NB4 (cell line): ENCODE measurements at regions not wholly inside any gene's neighbourhood (a gene's known extent, or its start where the extent isn't known, plus 50 kb on each side); places are given as distances from the start of the nearest gene placed in this dataset.

Experiments
- DNase-seq: peaks from one replicate; pipeline ENCODE4 v3.0.0; 2010; ENCODE audit warnings: low read depth
- H3K4me3 ChIP-seq: one replicate; pipeline ENCODE4 v1.5.1; 2011; ENCODE audit warnings: mild to moderate bottlenecking, low read depth, low read length, moderate library complexity
- MYC ChIP-seq: IDR thresholded peaks from 2 replicates; pipeline ENCODE4 v1.6.1; 2011; ENCODE audit warnings: low read depth, low read length
- POLR2A ChIP-seq: IDR thresholded peaks from 2 replicates; pipeline ENCODE4 v1.6.1; 2011; ENCODE audit warnings: mild to moderate bottlenecking; ENCODE audit not compliant: insufficient read length; ENCODE audit errors: extremely low read depth
- TF ChIP-seq, protein P1 (sequence below): IDR thresholded peaks from one replicate; pipeline ENCODE4 v1.5.1; 2012; ENCODE audit warnings: low read depth, low read length
- TF ChIP-seq, protein P2 (sequence below): IDR thresholded peaks from 2 replicates; pipeline ENCODE4 v1.6.1; 2011; ENCODE audit warnings: low read depth, low read length

- TF ChIP-seq POLR2A, result no peak
- TF ChIP-seq, protein P1, sequence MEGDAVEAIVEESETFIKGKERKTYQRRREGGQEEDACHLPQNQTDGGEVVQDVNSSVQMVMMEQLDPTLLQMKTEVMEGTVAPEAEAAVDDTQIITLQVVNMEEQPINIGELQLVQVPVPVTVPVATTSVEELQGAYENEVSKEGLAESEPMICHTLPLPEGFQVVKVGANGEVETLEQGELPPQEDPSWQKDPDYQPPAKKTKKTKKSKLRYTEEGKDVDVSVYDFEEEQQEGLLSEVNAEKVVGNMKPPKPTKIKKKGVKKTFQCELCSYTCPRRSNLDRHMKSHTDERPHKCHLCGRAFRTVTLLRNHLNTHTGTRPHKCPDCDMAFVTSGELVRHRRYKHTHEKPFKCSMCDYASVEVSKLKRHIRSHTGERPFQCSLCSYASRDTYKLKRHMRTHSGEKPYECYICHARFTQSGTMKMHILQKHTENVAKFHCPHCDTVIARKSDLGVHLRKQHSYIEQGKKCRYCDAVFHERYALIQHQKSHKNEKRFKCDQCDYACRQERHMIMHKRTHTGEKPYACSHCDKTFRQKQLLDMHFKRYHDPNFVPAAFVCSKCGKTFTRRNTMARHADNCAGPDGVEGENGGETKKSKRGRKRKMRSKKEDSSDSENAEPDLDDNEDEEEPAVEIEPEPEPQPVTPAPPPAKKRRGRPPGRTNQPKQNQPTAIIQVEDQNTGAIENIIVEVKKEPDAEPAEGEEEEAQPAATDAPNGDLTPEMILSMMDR, result no peak
- TF ChIP-seq MYC, result no peak
- TF ChIP-seq, protein P2, sequence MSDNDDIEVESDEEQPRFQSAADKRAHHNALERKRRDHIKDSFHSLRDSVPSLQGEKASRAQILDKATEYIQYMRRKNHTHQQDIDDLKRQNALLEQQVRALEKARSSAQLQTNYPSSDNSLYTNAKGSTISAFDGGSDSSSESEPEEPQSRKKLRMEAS, result no peak
- H3K4me3 ChIP-seq, result no peak overlapping the region
- DNase-seq, result no peak
These were observed 625.4 kb downstream of the IRX1 start for GRCh38 chr5:4221048-4221447.

DNA sequence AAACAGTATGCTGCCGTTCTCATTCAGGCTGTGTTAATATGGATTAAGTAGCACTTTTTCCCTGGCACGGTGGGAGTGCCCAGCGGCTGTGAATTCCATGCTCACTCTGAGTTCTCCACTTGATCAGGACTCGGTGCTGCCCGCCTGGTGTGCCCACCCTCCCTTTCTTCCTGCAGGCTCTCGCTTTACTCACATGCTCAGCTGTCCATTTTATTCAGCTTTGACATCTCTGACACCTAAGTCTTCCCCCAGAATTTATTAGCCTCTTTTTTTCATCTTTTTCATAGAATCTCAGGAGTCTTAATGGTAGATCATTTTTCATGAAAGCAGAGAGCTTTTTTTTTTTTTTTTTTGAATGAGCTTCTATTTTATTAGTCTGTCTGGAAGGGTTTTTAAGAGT lies 626.5 kb downstream of the IRX1 start:
- TF ChIP-seq, protein P2, result no peak
- TF ChIP-seq, protein P1, result no peak
- TF ChIP-seq POLR2A (no peak), MYC (no peak)
- no peak overlapping the region for H3K4me3 ChIP-seq
- no peak for DNase-seq

DNA sequence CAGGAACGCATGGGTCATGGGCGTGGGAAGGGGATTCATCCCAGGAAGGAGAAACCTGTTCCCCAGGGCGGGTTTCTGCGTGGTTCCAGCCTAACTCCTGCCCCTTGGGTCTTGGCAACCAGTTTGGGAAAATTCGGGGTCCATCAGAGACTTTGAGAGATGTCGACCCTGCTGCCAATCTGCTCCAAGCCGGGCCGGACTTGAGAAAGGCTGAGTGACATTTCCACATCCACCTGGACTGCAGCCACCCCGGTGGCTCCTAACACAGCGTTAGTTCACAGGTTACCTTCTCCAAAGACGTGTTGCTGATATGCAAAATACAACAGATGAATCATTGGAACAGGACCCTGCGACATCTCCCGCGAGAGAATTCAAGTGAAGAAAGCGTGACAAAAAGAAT lies 627.2 kb downstream of the IRX1 start:
- H3K4me3 ChIP-seq, result no peak overlapping the region
- TF ChIP-seq, protein P1, result no peak
- TF ChIP-seq POLR2A, result no peak
- no peak for TF ChIP-seq MYC
- TF ChIP-seq, protein P2, result no peak
- no peak for DNase-seq

- TF ChIP-seq, protein P2, result no peak
- TF ChIP-seq, protein P1, result no peak
- TF ChIP-seq POLR2A, result no peak
- no peak for TF ChIP-seq MYC
- no peak overlapping the region for H3K4me3 ChIP-seq
- no peak for DNase-seq
These were observed 630.1 kb downstream of the IRX1 start for GRCh38 chr5:4225741-4226140.

DNA sequence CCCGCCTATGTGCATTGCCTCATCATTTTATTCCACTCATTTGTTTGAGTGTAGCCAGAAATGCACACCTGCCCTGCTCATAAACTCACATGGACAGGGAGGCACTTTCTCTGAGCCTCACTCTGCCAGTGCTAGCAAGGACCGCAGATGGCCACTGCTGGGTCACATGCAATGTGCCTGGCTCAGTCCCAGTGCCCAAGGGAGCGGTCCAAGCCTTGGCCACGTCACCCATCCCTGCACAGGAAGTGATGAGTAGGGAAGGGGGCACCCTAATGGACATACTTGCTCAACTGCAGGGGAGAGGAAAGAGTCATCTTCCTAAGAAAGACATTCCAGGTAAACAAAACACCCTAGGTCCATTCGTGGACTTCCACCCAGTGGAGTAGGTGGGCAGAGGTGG lies 630.9 kb downstream of the IRX1 start:
- DNase-seq, result no peak
- no peak overlapping the region for H3K4me3 ChIP-seq
- TF ChIP-seq, protein P1, result no peak
- TF ChIP-seq POLR2A (no peak), MYC (no peak)
- TF ChIP-seq, protein P2, result no peak

DNA sequence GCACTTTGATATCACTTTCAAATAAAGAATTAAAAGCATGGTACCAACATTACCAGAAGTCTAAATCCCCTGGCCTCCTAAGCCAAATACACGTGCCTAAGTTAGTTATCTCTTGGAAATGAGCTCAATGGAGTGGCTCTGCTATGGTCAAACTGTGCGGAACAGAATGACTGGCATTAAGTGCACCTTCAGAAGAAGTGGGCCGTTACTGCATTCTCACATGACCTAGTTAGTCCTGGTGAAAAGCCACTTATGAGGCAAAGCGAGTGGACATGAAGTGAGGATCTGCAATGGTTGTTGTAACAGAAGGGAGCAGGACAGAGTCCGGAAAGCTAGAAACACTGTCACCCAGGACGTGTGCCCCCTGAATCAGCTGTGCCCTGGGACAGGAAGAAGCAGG lies 633.1 kb downstream of the IRX1 start:
- no peak for TF ChIP-seq MYC
- TF ChIP-seq, protein P2, result no peak
- no peak for TF ChIP-seq POLR2A
- TF ChIP-seq, protein P1, result no peak
- DNase-seq, result no peak
- H3K4me3 ChIP-seq, result no peak overlapping the region
